ENCODE measurements at regions not wholly inside any gene's neighbourhood (a gene's known extent, or its start where the extent isn't known, plus 50 kb on each side); places are given as distances from the start of the nearest gene placed in this dataset.

DNA sequence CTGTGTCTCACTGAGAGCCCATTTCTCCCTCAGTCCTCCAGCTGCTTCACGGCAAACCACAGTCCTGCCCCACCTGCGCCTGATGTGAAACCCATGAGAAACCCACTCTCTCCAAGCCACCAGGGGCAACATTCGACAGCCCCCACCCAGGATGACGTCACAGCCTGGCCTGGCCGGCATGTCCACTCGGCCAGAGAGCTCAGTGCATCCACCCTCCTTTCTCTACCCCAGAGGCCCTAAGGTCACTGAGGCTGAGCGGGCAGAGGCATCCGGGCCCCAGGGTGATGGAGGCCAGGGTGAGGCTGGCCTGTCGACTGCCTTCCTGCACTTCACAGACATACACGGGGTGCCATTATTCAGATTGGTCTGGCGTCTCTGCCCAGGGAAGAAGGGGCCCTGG, 402.7 kb upstream of the MYT1L start:
- no peak for DNase-seq (ENCODE audit: low read depth)
- H3K4me3 ChIP-seq (ENCODE audit: low read depth, low read length): no peak overlapping the region
- TF ChIP-seq, protein P1, sequence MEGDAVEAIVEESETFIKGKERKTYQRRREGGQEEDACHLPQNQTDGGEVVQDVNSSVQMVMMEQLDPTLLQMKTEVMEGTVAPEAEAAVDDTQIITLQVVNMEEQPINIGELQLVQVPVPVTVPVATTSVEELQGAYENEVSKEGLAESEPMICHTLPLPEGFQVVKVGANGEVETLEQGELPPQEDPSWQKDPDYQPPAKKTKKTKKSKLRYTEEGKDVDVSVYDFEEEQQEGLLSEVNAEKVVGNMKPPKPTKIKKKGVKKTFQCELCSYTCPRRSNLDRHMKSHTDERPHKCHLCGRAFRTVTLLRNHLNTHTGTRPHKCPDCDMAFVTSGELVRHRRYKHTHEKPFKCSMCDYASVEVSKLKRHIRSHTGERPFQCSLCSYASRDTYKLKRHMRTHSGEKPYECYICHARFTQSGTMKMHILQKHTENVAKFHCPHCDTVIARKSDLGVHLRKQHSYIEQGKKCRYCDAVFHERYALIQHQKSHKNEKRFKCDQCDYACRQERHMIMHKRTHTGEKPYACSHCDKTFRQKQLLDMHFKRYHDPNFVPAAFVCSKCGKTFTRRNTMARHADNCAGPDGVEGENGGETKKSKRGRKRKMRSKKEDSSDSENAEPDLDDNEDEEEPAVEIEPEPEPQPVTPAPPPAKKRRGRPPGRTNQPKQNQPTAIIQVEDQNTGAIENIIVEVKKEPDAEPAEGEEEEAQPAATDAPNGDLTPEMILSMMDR (conservative IDR thresholded peaks at IDR 0.05; ENCODE audit: low read depth, low read length): no peak

DNA sequence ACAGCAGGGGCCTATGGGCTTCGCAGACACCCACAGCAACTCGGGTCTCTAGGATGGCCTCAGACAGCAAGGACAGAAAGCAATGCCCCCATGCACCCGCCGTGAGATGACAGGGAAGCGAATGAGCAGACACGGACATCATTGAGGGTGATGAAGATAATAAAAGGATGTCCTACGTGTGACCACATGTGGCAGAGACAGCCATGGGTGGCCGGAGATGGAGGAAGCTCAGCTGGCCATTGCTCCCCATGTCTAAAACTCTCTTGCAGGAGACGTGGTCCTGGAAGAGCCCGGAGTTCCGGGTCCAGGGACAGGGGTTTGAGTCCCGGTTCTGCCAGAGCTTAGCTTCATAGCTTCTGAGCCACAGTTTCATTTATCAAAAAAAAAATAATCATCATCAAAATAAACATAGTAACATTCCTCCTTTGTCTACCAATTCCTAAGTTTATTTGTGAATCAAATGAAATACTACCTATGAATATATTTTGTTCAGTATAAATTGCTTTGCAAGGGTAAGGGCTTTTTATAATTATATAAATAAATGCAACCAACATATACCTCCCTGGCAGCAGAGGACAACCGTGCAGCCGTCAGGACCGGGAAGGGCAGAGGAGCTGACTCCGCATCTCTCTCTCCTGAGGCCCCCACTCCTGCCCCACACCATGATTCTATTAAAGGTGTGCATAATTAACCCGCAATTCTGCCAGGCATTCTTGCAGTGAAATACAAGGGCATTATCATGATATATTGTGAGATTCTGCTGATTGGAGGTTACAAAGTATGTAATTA, 401.4 kb upstream of the MYT1L start:
- TF ChIP-seq, protein P1 (conservative IDR thresholded peaks at IDR 0.05; ENCODE audit: low read depth, low read length): no peak
- no peak overlapping the region for H3K4me3 ChIP-seq (ENCODE audit: low read depth, low read length)
- no peak for DNase-seq (ENCODE audit: low read depth)

DNA sequence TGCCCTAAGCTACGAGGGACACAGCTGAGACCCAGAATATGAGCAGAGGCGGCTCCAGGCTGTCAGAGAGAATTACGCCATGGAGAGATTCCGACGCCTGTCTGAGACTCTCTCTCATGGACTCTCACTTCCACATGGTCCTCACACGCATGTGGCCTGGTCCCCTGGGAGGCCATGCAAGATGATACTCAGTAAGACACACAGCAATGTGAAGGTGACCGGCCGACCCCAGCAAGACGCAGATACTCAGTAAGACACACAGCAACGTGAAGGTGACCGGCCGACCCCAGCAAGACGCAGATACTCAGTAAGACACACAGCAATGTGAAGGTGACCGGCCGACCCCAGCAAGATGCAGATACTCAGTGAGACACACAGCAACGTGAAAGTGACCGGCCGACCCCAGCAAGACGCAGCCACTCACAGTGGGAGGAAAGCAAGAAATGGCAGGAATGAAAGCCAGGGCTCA, 400.8 kb upstream of the MYT1L start:
- TF ChIP-seq, protein P1 (conservative IDR thresholded peaks at IDR 0.05; ENCODE audit: low read depth, low read length): no peak
- H3K4me3 ChIP-seq (ENCODE audit: low read depth, low read length): no peak overlapping the region
- no peak for DNase-seq (ENCODE audit: low read depth)

DNA sequence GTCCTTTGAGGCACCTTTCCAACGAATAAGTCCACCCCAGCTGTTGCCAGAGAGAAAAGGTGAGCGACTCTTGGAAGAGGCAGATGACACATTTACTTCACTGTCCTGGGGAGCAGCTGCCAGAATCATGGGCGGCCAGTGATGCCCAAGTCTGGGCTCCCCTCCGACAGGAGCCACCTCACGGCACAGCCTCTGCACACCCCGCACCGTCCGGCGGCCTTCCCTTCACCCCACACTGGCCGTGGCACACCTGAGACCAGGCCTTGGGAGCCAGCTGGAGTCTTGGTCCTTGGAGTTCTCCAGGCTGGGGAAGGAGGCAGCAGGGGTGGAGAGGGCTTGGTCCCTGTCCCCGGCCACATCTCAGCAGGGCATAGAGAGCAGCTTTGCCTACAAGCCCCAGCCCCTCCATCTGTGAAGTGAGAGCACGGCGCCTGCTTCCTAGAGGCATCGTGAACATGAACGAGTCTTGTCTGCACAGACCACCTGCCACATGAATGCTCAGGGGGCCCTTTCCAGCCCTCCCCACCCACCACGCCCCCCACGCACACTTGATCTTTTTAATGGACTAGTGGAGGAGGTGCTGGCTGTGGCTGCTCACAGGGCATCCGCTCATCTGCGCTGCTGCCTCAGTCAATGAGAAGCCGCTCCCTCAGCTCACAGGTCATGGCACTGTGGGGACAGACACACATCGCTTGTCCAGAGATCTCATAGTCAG, 400.2 kb upstream of the MYT1L start:
- DNase-seq (ENCODE audit: low read depth): no peak
- TF ChIP-seq, protein P1 (conservative IDR thresholded peaks at IDR 0.05; ENCODE audit: low read depth, low read length): no peak
- no peak overlapping the region for H3K4me3 ChIP-seq (ENCODE audit: low read depth, low read length)

DNA sequence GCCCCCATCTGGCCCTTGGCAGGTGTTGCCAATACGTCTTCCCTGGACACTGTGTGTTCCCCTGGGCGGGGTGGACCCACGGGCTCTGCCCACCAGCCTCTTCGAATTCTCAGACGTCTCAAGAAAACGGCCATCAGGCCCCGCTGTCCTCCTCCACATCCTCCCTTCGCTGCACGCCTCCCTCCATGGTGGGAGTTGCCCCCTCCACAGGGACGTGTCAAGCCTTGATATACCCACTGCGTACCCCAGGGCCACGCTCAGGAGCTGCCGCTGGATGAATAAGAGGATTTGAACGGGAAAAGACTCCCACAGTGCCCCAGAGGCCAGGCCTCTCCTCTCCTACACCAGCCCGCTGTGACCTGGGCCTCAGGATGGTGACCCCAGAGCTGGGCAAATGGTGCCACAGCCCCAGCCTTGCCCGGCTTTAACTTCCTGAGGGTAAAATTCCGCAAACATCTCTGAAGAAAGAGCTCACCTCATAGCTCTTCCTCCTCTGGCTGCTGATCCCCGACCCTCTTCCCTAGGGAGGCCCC, 399.3 kb upstream of the MYT1L start:
- no peak overlapping the region for H3K4me3 ChIP-seq (ENCODE audit: low read depth, low read length)
- TF ChIP-seq, protein P1 (conservative IDR thresholded peaks at IDR 0.05; ENCODE audit: low read depth, low read length): no peak
- DNase-seq (ENCODE audit: low read depth): no peak

DNA sequence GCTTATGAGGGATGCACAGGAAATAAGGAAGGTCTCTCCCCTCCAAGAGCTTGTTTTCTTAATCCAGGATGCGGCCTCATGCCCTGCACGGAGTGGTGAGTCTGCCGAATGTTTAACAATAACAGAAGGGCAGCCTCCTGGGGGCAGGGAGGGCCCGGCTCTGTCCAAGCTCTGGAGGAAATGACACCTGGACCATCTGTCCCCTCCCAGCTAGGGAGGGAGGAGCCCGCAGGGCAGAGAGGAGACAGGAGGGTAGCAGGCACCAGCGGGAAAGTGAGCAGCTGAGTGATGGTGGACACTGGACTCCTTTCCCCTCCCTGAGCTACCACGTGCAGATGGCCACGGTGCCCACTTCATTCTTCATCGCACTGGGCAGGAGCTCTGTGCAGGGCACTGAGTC, 398.2 kb upstream of the MYT1L start:
- DNase-seq (ENCODE audit: low read depth): no peak
- no peak overlapping the region for H3K4me3 ChIP-seq (ENCODE audit: low read depth, low read length)
- TF ChIP-seq, protein P1 (conservative IDR thresholded peaks at IDR 0.05; ENCODE audit: low read depth, low read length): no peak

Measured in choroid plexus epithelial cell (primary cell).